Sigmoid colon (tissue), 6 donors: ENCODE measurements at regions not wholly inside any gene's neighbourhood (a gene's known extent, or its start where the extent isn't known, plus 50 kb on each side); places are given as distances from the start of the nearest gene placed in this dataset.
"Not testable (repeated sequence)": the region's sequence is repeated elsewhere in the genome, so short reads cannot be mapped to it uniquely, and the experiment has no call there.

Experiments
- DNase-seq: peaks from one replicate; pipeline ENCODE4 v3.0.0-alpha.2; 2019
- H3K27ac ChIP-seq, 4 donors: fragments of 200-600 bp; sonication (generic); one replicate each; pipeline ENCODE4 v1.5.1; 2016 to 2019; ENCODE audit warnings: mild to moderate bottlenecking in 1 of 4
- H3K27me3 ChIP-seq, 3 donors: fragments of 200-600 bp; sonication (generic); one replicate each; pipeline ENCODE4 v1.5.1; 2019; ENCODE audit warnings: mild to moderate bottlenecking in 1 of 3
- H3K36me3 ChIP-seq, 4 donors: fragments of 200-600 bp; sonication (generic); one replicate each; pipeline ENCODE4 v1.5.1; 2016 to 2019
- H3K4me1 ChIP-seq, 4 donors: fragments of 200-600 bp; sonication (generic); one replicate each; pipeline ENCODE4 v1.5.1; 2017 to 2019
- H3K4me3 ChIP-seq, 4 donors: fragments of 200-600 bp; sonication (generic); one replicate each; pipeline ENCODE4 v1.5.1; 2017 to 2019; ENCODE audit warnings: mild to moderate bottlenecking in 2 of 4, moderate library complexity in 1 of 4
- H3K9me3 ChIP-seq, 4 donors: fragments of 200-600 bp in 3 of 4; sonication (generic) in 3 of 4; one replicate each; pipeline versions ENCODE4 v1.5.1 to v1.6.1; 2013 to 2019
- CTCF ChIP-seq, 4 experiments: fragments of 450-650 bp in 3 of 4; fragments of 200-600 bp in 1 of 4; IDR thresholded peaks; one replicate each; pipeline ENCODE4 v1.5.1; 2016 to 2019; ENCODE audit warnings: antibody characterized with exemption in 4 of 4, mild to moderate bottlenecking in 3 of 4, moderate library complexity in 2 of 4
- EP300 ChIP-seq, 4 donors: sonication (generic); formaldehyde crosslinking; IDR thresholded peaks; one replicate each; pipeline ENCODE4 v1.6.1; 2017; ENCODE audit warnings: antibody characterized with exemption in 4 of 4
- POLR2A ChIP-seq, 2 donors: fragments of 450-650 bp; IDR thresholded peaks; one replicate each; pipeline ENCODE4 v1.6.1; 2016; ENCODE audit warnings: antibody characterized with exemption in 2 of 2, mild to moderate bottlenecking in 2 of 2, moderate library complexity in 2 of 2
- POLR2AphosphoS5 ChIP-seq, 4 donors: sonication (generic); formaldehyde crosslinking; IDR thresholded peaks; one replicate each; pipeline ENCODE4 v1.6.1; 2017; ENCODE audit warnings: antibody characterized with exemption in 4 of 4
- WGBS, 2 donors: extraction: QIAGEN DNeasy Blood & Tissue Kit; methylation state at CpG; one replicate each; pipeline ENCODE4 v1.1.7; 2013; 5-methylcytosine and 5-hydroxymethylcytosine counted together
- intact Hi-C: fragments of 100-400 bp; cut with DNase I; formaldehyde crosslinking; loops from one replicate; pipeline ENCODE4 v1.15.1; 2023
- donor health status: healthy with polysubstance abuse.
- donor health status: healthy.

DNA sequence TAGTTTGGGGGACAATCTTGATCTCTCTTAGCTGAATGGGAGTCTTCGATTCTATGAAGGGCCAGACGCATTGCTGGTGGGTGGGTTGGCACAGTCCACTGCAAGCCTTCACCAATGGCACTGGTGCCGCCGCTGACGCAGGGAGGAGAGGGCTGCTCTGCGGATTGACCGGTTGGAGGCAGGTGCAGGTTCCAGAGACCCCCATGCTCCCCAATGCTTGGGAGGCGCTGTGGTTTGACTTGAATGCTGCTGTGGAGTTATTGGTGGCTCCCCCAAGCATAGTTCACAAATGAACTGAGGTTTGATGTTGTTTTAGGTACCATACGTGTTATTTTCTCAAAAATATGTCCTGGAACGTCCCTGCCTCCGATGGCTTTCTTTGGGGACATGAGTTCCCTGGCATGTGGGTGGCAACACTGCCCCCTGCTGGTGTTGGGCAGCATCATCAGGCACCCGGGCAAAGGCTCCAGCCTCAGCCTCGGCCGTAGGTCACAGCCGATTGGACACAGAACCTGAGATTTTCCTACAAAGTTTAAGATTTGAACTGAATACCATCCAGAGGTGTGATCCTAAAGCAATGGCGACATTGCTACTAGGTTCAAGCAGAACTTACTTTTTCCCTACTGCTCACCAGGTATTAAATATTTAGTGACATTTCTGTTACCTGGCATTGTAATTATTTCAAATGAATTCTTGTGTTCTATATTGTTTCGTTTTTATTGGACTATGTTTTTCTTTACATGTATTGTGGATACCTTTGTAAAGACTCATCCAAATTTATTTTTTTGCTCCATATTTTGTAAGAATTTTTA is 95.5 kb downstream of the ANKRD10 start:
- H3K36me3 ChIP-seq, result no peaks in the 10 kb centered on the region
- 29 to 34% methylated on average over 17 of the region's 17 CpGs for WGBS, 2 donors
- intact Hi-C loops, result loop anchor here (1.0 to 10.0 kb wide), 2 partner anchors 225 to 355 kb away; no protein-coding TSS in a partner anchor
- no peak overlapping the region for H3K4me3 ChIP-seq
- H3K27me3 ChIP-seq, result no peaks in the 10 kb centered on the region
- H3K27ac ChIP-seq, result no peak overlapping the region
- H3K9me3 ChIP-seq, result no peaks in the 10 kb centered on the region
- TF ChIP-seq CTCF (IDR thresholded peaks at IDR 0.05), result peak; percentile 85 to 98 (median 94)
- peak in 2 of 4 donors; percentile 22 to 40 for TF ChIP-seq POLR2AphosphoS5 (IDR thresholded peaks at IDR 0.05)
- no peak for TF ChIP-seq POLR2A (IDR thresholded peaks at IDR 0.05)
- H3K4me1 ChIP-seq, result peaks cover 0 to 7% (median 3%) of the 10 kb centered on the region in 4 donors
- DNase-seq, result peak; percentile 88

- no peak for DNase-seq
- Histone ChIP-seq H3K4me3 (no peak overlapping the region), H3K36me3 (no peaks in the 10 kb centered on the region), H3K4me1 (peaks cover 0 to 7% (median 3%) of the 10 kb centered on the region in 4 donors), H3K9me3 (no peaks in the 10 kb centered on the region), H3K27me3 (no peaks in the 10 kb centered on the region), H3K27ac (no peak overlapping the region)
- intact Hi-C loops, result no loop called here
- TF ChIP-seq EP300 (IDR thresholded peaks at IDR 0.05), result no peak
- no peak for TF ChIP-seq POLR2AphosphoS5 (IDR thresholded peaks at IDR 0.05)
- TF ChIP-seq POLR2A (IDR thresholded peaks at IDR 0.05), result no peak
- 56 to 75% methylated on average over 9 of the region's 9 CpGs for WGBS, 2 donors
These were observed 94.5 kb downstream of the ANKRD10 start for GRCh38 chr13:110820322-110820721.

DNA sequence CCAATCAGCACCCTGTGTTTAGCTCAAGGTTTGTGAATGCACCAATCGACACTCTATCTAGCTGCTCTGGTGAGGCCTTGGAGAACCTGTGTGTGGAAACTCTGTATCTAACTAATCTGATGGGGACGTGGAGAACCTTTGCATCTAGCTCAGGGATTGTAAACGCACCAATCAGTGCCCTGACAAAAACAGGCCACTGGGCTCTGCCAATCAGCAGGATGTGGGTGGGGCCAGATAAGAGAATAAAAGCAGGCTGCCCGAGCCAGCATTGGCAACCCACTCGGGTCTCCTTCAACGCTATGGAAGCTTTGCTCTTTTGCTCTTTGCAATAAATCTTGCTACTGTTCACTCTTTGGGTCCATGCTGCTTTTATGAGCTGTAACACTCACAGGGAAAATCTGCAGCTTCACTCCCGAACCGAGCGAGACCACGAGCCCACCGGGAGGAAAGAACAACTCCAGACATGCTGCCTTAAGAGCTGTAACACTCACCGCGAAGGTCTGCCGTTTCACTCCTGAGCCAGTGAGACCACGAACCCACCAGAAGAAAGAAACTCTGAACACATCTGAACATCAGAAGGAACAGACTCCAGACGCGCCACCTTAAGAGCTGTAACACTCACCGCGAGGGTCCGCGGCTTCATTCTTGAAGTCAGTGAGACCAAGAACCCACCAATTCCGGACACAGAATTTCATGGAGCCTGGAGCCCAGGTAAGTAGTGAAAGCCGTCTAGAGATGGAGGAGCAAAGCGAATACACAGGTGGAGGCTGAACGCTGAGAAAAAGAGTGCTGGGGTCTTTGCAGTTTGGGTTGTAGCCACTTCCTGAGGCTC is 92.8 kb downstream of the ANKRD10 start:
- H3K27me3 ChIP-seq, H3K36me3 ChIP-seq, H3K9me3 ChIP-seq, DNase-seq, intact Hi-C loops, H3K4me3 ChIP-seq, H3K4me1 ChIP-seq, H3K27ac ChIP-seq: not testable (repeated sequence)
- 86 to 90% methylated on average over 25 of the region's 25 CpGs for WGBS, 2 donors

- TF ChIP-seq EP300 (IDR thresholded peaks at IDR 0.05) (no peak), POLR2AphosphoS5 (IDR thresholded peaks at IDR 0.05) (no peak), POLR2A (IDR thresholded peaks at IDR 0.05) (no peak), CTCF (IDR thresholded peaks at IDR 0.05) (no peak)
- H3K27ac ChIP-seq, result no peak overlapping the region
- no peaks in the 10 kb centered on the region for H3K27me3 ChIP-seq
- peaks cover 0 to 7% (median 3%) of the 10 kb centered on the region in 4 donors for H3K4me1 ChIP-seq
- no peaks in the 10 kb centered on the region for H3K36me3 ChIP-seq
- H3K4me3 ChIP-seq, result no peak overlapping the region
- intact Hi-C loops, result no loop called here
- no peaks in the 10 kb centered on the region for H3K9me3 ChIP-seq
- no peak for DNase-seq
- WGBS, 2 donors, result 80 to 84% methylated on average over 10 of the region's 10 CpGs
These were observed 92.3 kb downstream of the ANKRD10 start for GRCh38 chr13:110822669-110822945.

GRCh38 chr13:110824702-110825300 is 90.1 kb downstream of the ANKRD10 start:
- H3K36me3 ChIP-seq, result no peaks in the 10 kb centered on the region
- no peaks in the 10 kb centered on the region for H3K9me3 ChIP-seq
- H3K4me1 ChIP-seq, result no peaks in the 10 kb centered on the region
- H3K27ac ChIP-seq, result no peak overlapping the region
- intact Hi-C loops, result no loop called here
- TF ChIP-seq EP300 (IDR thresholded peaks at IDR 0.05) (no peak), CTCF (IDR thresholded peaks at IDR 0.05) (no peak)
- 60 to 84% methylated on average over 13 of the region's 13 CpGs for WGBS, 2 donors
- DNase-seq, result no peak
- no peaks in the 10 kb centered on the region for H3K27me3 ChIP-seq
- no peak overlapping the region for H3K4me3 ChIP-seq
